B cell (primary cell): ENCODE measurements at regions not wholly inside any gene's neighbourhood (a gene's known extent, or its start where the extent isn't known, plus 50 kb on each side); places are given as distances from the start of the nearest gene placed in this dataset.

ENCODE experiments used
- ATAC-seq: fragments of 200-7000 bp; cut with Tn5 transposase; one replicate; pipeline ENCODE4 v1.10.0; 2021; ENCODE audit warnings: low read depth, mild to moderate bottlenecking, moderate number of reproducible peaks, moderate library complexity
- CTCF ChIA-PET: fragments of 350-600 bp; sonication (Branson Sonifier 250); formaldehyde crosslinking; loops from one replicate; lab custom pipeline; 2021; ENCODE audit warnings: antibody characterized with exemption, inconsistent platforms; lab: Charles Lee
- POLR2A ChIA-PET: fragments of 350-600 bp; sonication (Branson Sonifier 250); formaldehyde crosslinking; loops from one replicate; lab custom pipeline; 2021; ENCODE audit warnings: antibody characterized with exemption; lab: Charles Lee
- DNase-seq: peaks from one replicate; pipeline ENCODE4 v3.0.0; 2013
- H2AFZ ChIP-seq: 2 replicates; pipeline ENCODE4 v1.6.1; 2012; ENCODE audit warnings: mild to moderate bottlenecking, low read depth, low read length; ENCODE audit not compliant: insufficient read depth, poor library complexity, severe bottlenecking
- H3K27ac ChIP-seq, 2 donors: 1 replicate in 1 of 2; 2 replicates in 1 of 2; pipeline ENCODE4 v1.5.1; 2012 to 2013; ENCODE audit warnings: low read length in 2 of 2, mild to moderate bottlenecking in 2 of 2, moderate library complexity in 1 of 2
- H3K27me3 ChIP-seq, 4 experiments: fragments of 200-600 bp in 1 of 4; sonication (generic) in 1 of 4; replicated peaks in 1 of 4; 1 replicate in 2 of 4; 2 replicates in 2 of 4; pipeline versions ENCODE4 v1.6.1 to v1.7.0; 2013 to 2016; ENCODE audit warnings: low read length in 3 of 4, mild to moderate bottlenecking in 2 of 4, mixed read lengths in 1 of 4, moderate library complexity in 1 of 4; ENCODE audit not compliant: insufficient read depth in 4 of 4, control insufficient read depth in 3 of 4; ENCODE audit errors: control extremely low read depth in 1 of 4
- H3K36me3 ChIP-seq, 2 experiments: replicated peaks in 1 of 2; 1 replicate in 1 of 2; 2 replicates in 1 of 2; pipeline versions ENCODE4 v1.6.1 to v1.7.1; 2013; ENCODE audit warnings: low read length in 1 of 2; ENCODE audit not compliant: insufficient read depth in 2 of 2, control insufficient read depth in 1 of 2; ENCODE audit errors: control extremely low read depth in 1 of 2, extremely low read depth in 1 of 2
- H3K4me1 ChIP-seq, 2 donors: fragments of 200-600 bp in 1 of 2; sonication (generic) in 1 of 2; 1 replicate in 1 of 2; 2 replicates in 1 of 2; pipeline versions ENCODE4 v1.5.1 to v1.6.1; 2013 to 2017; ENCODE audit warnings: low read length in 2 of 2; ENCODE audit not compliant: control insufficient read depth in 2 of 2, insufficient read depth in 2 of 2
- H3K4me2 ChIP-seq: replicated peaks from 2 replicates; pipeline ENCODE3; 2012; ENCODE audit warnings: mild to moderate bottlenecking, low read depth, low read length; ENCODE audit not compliant: poor library complexity, severe bottlenecking
- H3K4me3 ChIP-seq, 5 experiments: fragments of 200-600 bp in 1 of 5; sonication (generic) in 1 of 5; 1 replicate in 3 of 5; 2 replicates in 2 of 5; pipeline versions ENCODE4 v1.5.1 to v1.7.0; 2011 to 2016; ENCODE audit warnings: low read length in 4 of 5, mild to moderate bottlenecking in 4 of 5, low read depth in 2 of 5, control low read depth in 1 of 5, moderate library complexity in 1 of 5; ENCODE audit not compliant: insufficient read depth in 1 of 5; ENCODE audit errors: control extremely low read depth in 1 of 5, extremely low read depth in 1 of 5
- H3K79me2 ChIP-seq: fragments of 200-600 bp; sonication (generic); one replicate; pipeline ENCODE4 v1.6.0; 2016; ENCODE audit warnings: low read length; ENCODE audit not compliant: control insufficient read depth, insufficient read depth
- H3K9ac ChIP-seq: fragments of 200-600 bp; sonication (generic); 2 replicates; pipeline ENCODE4 v1.6.1; 2017; ENCODE audit warnings: mild to moderate bottlenecking, low read length, moderate library complexity
- H3K9me3 ChIP-seq, 3 donors: one replicate each; pipeline versions ENCODE4 v1.6.1 to v1.7.1; 2013; ENCODE audit warnings: low read length in 2 of 3; ENCODE audit not compliant: control insufficient read depth in 2 of 3, insufficient read depth in 1 of 3; ENCODE audit errors: control extremely low read depth in 1 of 3
- H4K20me1 ChIP-seq: 2 replicates; pipeline ENCODE4 v1.6.0; 2012; ENCODE audit warnings: mild to moderate bottlenecking, low read length; ENCODE audit not compliant: insufficient read depth, control insufficient read depth, poor library complexity, severe bottlenecking
- H3K27ac Mint-ChIP-seq: one replicate; pipeline ENCODE4 v1.8.0; 2021; ENCODE audit warnings: mixed read lengths
- H3K27me3 Mint-ChIP-seq: one replicate; pipeline ENCODE4 v1.8.0; 2021; ENCODE audit warnings: mixed read lengths
- H3K4me1 Mint-ChIP-seq: one replicate; pipeline ENCODE4 v1.8.0; 2021; ENCODE audit warnings: mixed read lengths
- H3K4me3 Mint-ChIP-seq: one replicate; pipeline ENCODE4 v1.8.0; 2021; ENCODE audit warnings: mixed read lengths
- H3K9me3 Mint-ChIP-seq: one replicate; pipeline ENCODE4 v1.8.0; 2022; ENCODE audit warnings: mixed read lengths; ENCODE audit not compliant: insufficient read depth
- CTCF ChIP-seq: fragments of 200-600 bp; IDR thresholded peaks from one replicate; pipeline ENCODE4 v1.8.0; 2022; ENCODE audit warnings: antibody characterized with exemption, mild to moderate bottlenecking
- EZH2 ChIP-seq: IDR thresholded peaks from 2 replicates; pipeline ENCODE4 v1.6.1; 2012; ENCODE audit warnings: borderline replicate concordance, low read depth, mild to moderate bottlenecking, moderate library complexity, low read length; ENCODE audit not compliant: insufficient read depth, poor library complexity, severe bottlenecking
- whole genome bisulfite sequencing: methylation state at CpG from one replicate; pipeline ENCODE4 v1.1.5; 2013; ENCODE audit warnings: missing lambda C conversion rate; ENCODE audit not compliant: insufficient coverage; 5-methylcytosine and 5-hydroxymethylcytosine counted together
- intact Hi-C: fragments of 100-400 bp; cut with micrococcal nuclease; formaldehyde crosslinking; loops from one replicate; pipeline ENCODE4 v1.10.0; 2022

GRCh38 chr18:76708722-76709353 lies 113.5 kb upstream of the ZNF236 start:
- POLR2A ChIA-PET = no interaction called here

More at GRCh38 chr18:76708722-76709353, 113.5 kb upstream of the ZNF236 start:
- Histone ChIP-seq H3K9ac (no peak overlapping the region), H3K79me2 (no peaks in the 10 kb centered on the region), H3K4me3 (no peak overlapping the region), H3K27me3 (no peaks in the 10 kb centered on the region), H3K4me2 (no peak overlapping the region), H2AFZ (no peak overlapping the region), H3K4me1 (peaks cover 0 to 3% of the 10 kb centered on the region in 2 donors), H3K36me3 (no peaks in the 10 kb centered on the region), H3K9me3 (no peaks in the 10 kb centered on the region), H3K27ac (no peak overlapping the region), H4K20me1 (no peaks in the 10 kb centered on the region)
- intact Hi-C loops = loop anchor here (1.0 kb wide), 1 partner anchor 310 kb away; no protein-coding TSS in a partner anchor
- Mint-ChIP-seq H3K4me1 (no peaks in the 10 kb centered on the region), H3K4me3 (no peak overlapping the region), H3K9me3 (no peaks in the 10 kb centered on the region), H3K27ac (no peak overlapping the region), H3K27me3 (no peaks in the 10 kb centered on the region)
- no peak for ATAC-seq
- no peak for DNase-seq
- CTCF ChIA-PET = interaction anchor here (0.7 to 7.0 kb wide), 9 partner anchors 12 to 310 kb away, joined by 3 to 241 read pairs (median 4); no protein-coding TSS in a partner anchor
- 93% methylated on average over 25 of the region's 25 CpGs for WGBS
- TF ChIP-seq EZH2 (no peak), CTCF (no peak)
